OCI-LY1 (cell line): ENCODE measurements at regions not wholly inside any gene's neighbourhood (a gene's known extent, or its start where the extent isn't known, plus 50 kb on each side); places are given as distances from the start of the nearest gene placed in this dataset.

Source experiments
- CTCF ChIP-seq: fragments of 200-600 bp; sonication (generic), shearing (Covaris generic); IDR thresholded peaks from 2 replicates; pipeline ENCODE4 v1.5.1; 2017; ENCODE audit warnings: mild to moderate bottlenecking, antibody characterized with exemption, low read length, moderate library complexity, mixed read lengths
- EZH2 ChIP-seq: fragments of 200-600 bp; sonication (generic), shearing (Covaris generic); IDR thresholded peaks from 2 replicates; pipeline ENCODE4 v1.8.0; 2017; ENCODE audit warnings: borderline replicate concordance, mixed run types, mild to moderate bottlenecking, antibody characterized with exemption, low read length, moderate library complexity, mixed read lengths

GRCh38 chr7:106979551-106980357, 64.8 kb upstream of the PRKAR2B start:
- TF ChIP-seq EZH2, result no peak
- TF ChIP-seq CTCF, result no peak
